Neural crest cell (in vitro differentiated cells): ENCODE measurements at regions not wholly inside any gene's neighbourhood (a gene's known extent, or its start where the extent isn't known, plus 50 kb on each side); places are given as distances from the start of the nearest gene placed in this dataset.

Experiments used
- DNase-seq: peaks from one replicate; pipeline ENCODE4 v3.0.0; 2021; ENCODE audit warnings: low read depth, mixed read lengths, low spot score
- H3K27ac Mint-ChIP-seq: one replicate; pipeline ENCODE4 v1.8.0; 2021; ENCODE audit warnings: mild to moderate bottlenecking, mixed read lengths; ENCODE audit not compliant: unreplicated experiment
- H3K27me3 Mint-ChIP-seq: 2 replicates; pipeline ENCODE4 v1.8.0; 2021; ENCODE audit warnings: low read depth, mild to moderate bottlenecking, mixed read lengths
- H3K36me3 Mint-ChIP-seq: 2 replicates; pipeline ENCODE4 v1.8.0; 2021; ENCODE audit warnings: low read depth, mild to moderate bottlenecking, mixed read lengths
- H3K4me1 Mint-ChIP-seq: 2 replicates; pipeline ENCODE4 v1.8.0; 2021; ENCODE audit warnings: mixed read lengths
- H3K4me3 Mint-ChIP-seq: one replicate; pipeline ENCODE4 v1.8.0; 2021; ENCODE audit warnings: mild to moderate bottlenecking, mixed read lengths
- H3K9me3 Mint-ChIP-seq: 2 replicates; pipeline ENCODE4 v1.8.0; 2021; ENCODE audit warnings: mixed read lengths
- CTCF ChIP-seq: fragments of 200-600 bp; sonication (generic); conservative IDR thresholded peaks from 2 replicates; pipeline ENCODE4 v1.5.0; 2021; ENCODE audit warnings: antibody characterized with exemption, mild to moderate bottlenecking

GRCh38 chr5:120874081-120874862 lies 410.2 kb downstream of the PRR16 start:
- TF ChIP-seq CTCF: no peak
- H3K36me3 Mint-ChIP-seq: no peaks in the 10 kb centered on the region
- DNase-seq: no peak
- no peaks in the 10 kb centered on the region for H3K9me3 Mint-ChIP-seq
- no peak overlapping the region for H3K27ac Mint-ChIP-seq
- H3K4me3 Mint-ChIP-seq: no peak overlapping the region
- H3K27me3 Mint-ChIP-seq: no peaks in the 10 kb centered on the region
- no peaks in the 10 kb centered on the region for H3K4me1 Mint-ChIP-seq

- Mint-ChIP-seq H3K27ac (no peak overlapping the region), H3K27me3 (no peaks in the 10 kb centered on the region), H3K9me3 (no peaks in the 10 kb centered on the region), H3K4me3 (no peak overlapping the region), H3K36me3 (no peaks in the 10 kb centered on the region), H3K4me1 (no peaks in the 10 kb centered on the region)
- DNase-seq: no peak
- TF ChIP-seq CTCF: no peak
These were observed 418.1 kb downstream of the PRR16 start for GRCh38 chr5:120882038-120882775.

- no peak for TF ChIP-seq CTCF
- H3K27me3 Mint-ChIP-seq: no peaks in the 10 kb centered on the region
- H3K9me3 Mint-ChIP-seq: no peaks in the 10 kb centered on the region
- DNase-seq: no peak
- H3K4me3 Mint-ChIP-seq: no peak overlapping the region
- no peaks in the 10 kb centered on the region for H3K36me3 Mint-ChIP-seq
- H3K4me1 Mint-ChIP-seq: no peaks in the 10 kb centered on the region
- no peak overlapping the region for H3K27ac Mint-ChIP-seq
These were observed 422.3 kb downstream of the PRR16 start for GRCh38 chr5:120886351-120886860.

- H3K27ac Mint-ChIP-seq: no peak overlapping the region
- no peak for DNase-seq
- no peaks in the 10 kb centered on the region for H3K4me1 Mint-ChIP-seq
- H3K4me3 Mint-ChIP-seq: no peak overlapping the region
- H3K27me3 Mint-ChIP-seq: no peaks in the 10 kb centered on the region
- H3K9me3 Mint-ChIP-seq: no peaks in the 10 kb centered on the region
- H3K36me3 Mint-ChIP-seq: no peaks in the 10 kb centered on the region
- no peak for TF ChIP-seq CTCF
These were observed 431.6 kb downstream of the PRR16 start for GRCh38 chr5:120895660-120896059.

- Mint-ChIP-seq H3K27ac (no peak overlapping the region), H3K4me1 (no peaks in the 10 kb centered on the region), H3K27me3 (no peaks in the 10 kb centered on the region), H3K9me3 (peaks cover 4% of the 10 kb centered on the region), H3K4me3 (no peak overlapping the region), H3K36me3 (no peaks in the 10 kb centered on the region)
- no peak for TF ChIP-seq CTCF
- DNase-seq: no peak
These were observed 437.1 kb downstream of the PRR16 start for GRCh38 chr5:120901199-120901598.
